Neural cell (in vitro differentiated cells): ENCODE measurements at regions not wholly inside any gene's neighbourhood (a gene's known extent, or its start where the extent isn't known, plus 50 kb on each side); places are given as distances from the start of the nearest gene placed in this dataset.
A peak's percentile ranks its signal among the peaks of the same experiment; 100 is the strongest.

Source experiments
- H2AFZ ChIP-seq: fragments of 200-600, 300-800 bp; sonication (generic), shearing (Covaris generic); 2 replicates; pipeline ENCODE4 v1.6.0; 2014; ENCODE audit warnings: low read depth, mild to moderate bottlenecking, antibody characterized with exemption, low read length, moderate library complexity
- H3F3A ChIP-seq: fragments of 200-600 bp; shearing (Covaris generic); 2 replicates; pipeline ENCODE4 v1.6.1; 2016; ENCODE audit warnings: mild to moderate bottlenecking, moderate library complexity, mixed read lengths, antibody characterized with exemption, low read length; ENCODE audit not compliant: insufficient read depth, poor library complexity, severe bottlenecking
- H3K27ac ChIP-seq: fragments of 200-600, 300-800 bp; sonication (generic), shearing (Covaris generic); 2 replicates; pipeline ENCODE4 v1.5.1; 2014; ENCODE audit warnings: mild to moderate bottlenecking, low read length, moderate library complexity
- H3K27me3 ChIP-seq: fragments of 300-800, 200-600 bp; sonication (generic), shearing (Covaris generic); 2 replicates; pipeline ENCODE4 v1.6.0; 2014; ENCODE audit warnings: mild to moderate bottlenecking, low read depth, low read length, moderate library complexity; ENCODE audit not compliant: insufficient read depth
- H3K36me3 ChIP-seq: fragments of 300-800, 200-600 bp; sonication (generic), shearing (Covaris generic); 2 replicates; pipeline ENCODE4 v1.5.1; 2014; ENCODE audit warnings: mild to moderate bottlenecking, antibody characterized with exemption, low read length, moderate library complexity; ENCODE audit not compliant: insufficient read depth
- H3K4me2 ChIP-seq: fragments of 300-800, 200-600 bp; sonication (generic), shearing (Covaris generic); 2 replicates; pipeline ENCODE4 v1.6.0; 2014; ENCODE audit warnings: mild to moderate bottlenecking, low read length
- H3K4me3 ChIP-seq: fragments of 300-800, 200-600 bp; sonication (generic), shearing (Covaris generic); 2 replicates; pipeline ENCODE4 v1.5.1; 2014; ENCODE audit warnings: mild to moderate bottlenecking, low read length, moderate library complexity
- H3K79me2 ChIP-seq: fragments of 200-600 bp; shearing (Covaris generic); replicated peaks from 2 replicates; pipeline ENCODE4 v1.6.0; 2014; ENCODE audit warnings: mild to moderate bottlenecking, low read length, moderate library complexity; ENCODE audit not compliant: insufficient read depth
- H3K9ac ChIP-seq: fragments of 300-800, 200-600 bp; sonication (generic), shearing (Covaris generic); 2 replicates; pipeline ENCODE4 v1.6.1; 2016; ENCODE audit warnings: mild to moderate bottlenecking, low read length, mixed read lengths
- H3K9me2 ChIP-seq: fragments of 200-600 bp; shearing (Covaris generic); 2 replicates; pipeline ENCODE4 v1.6.1; 2016; ENCODE audit warnings: mild to moderate bottlenecking, low read length, mixed read lengths; ENCODE audit not compliant: insufficient read depth
- H3K9me3 ChIP-seq: fragments of 200-600, 300-800 bp; sonication (generic), shearing (Covaris generic); 2 replicates; pipeline ENCODE4 v1.6.1; 2016; ENCODE audit warnings: mild to moderate bottlenecking, mixed run types, low read length, moderate library complexity, mixed read lengths
- H4K20me1 ChIP-seq: fragments of 200-600 bp; shearing (Covaris generic); 2 replicates; pipeline ENCODE4 v1.6.1; 2016; ENCODE audit warnings: mild to moderate bottlenecking, mixed run types; ENCODE audit not compliant: insufficient read depth
- CTCF ChIP-seq: fragments of 450-650 bp; IDR thresholded peaks from 2 replicates; pipeline ENCODE4 v1.5.1; 2014; ENCODE audit warnings: antibody characterized with exemption, mild to moderate bottlenecking, moderate library complexity; ENCODE audit not compliant: poor library complexity, severe bottlenecking
- EP300 ChIP-seq: fragments of 450-650 bp; conservative IDR thresholded peaks from 2 replicates; pipeline ENCODE4 v1.6.1; 2014; ENCODE audit warnings: antibody characterized with exemption, mild to moderate bottlenecking, moderate library complexity; ENCODE audit not compliant: poor library complexity, severe bottlenecking
- EZH2 ChIP-seq: fragments of 200-600, 300-800 bp; shearing (Covaris generic), sonication (generic); IDR thresholded peaks from 2 replicates; pipeline ENCODE4 v1.6.1; 2014; ENCODE audit warnings: antibody characterized with exemption, low read length, borderline replicate concordance, mild to moderate bottlenecking; ENCODE audit not compliant: insufficient read depth, poor library complexity, severe bottlenecking
- MXI1 ChIP-seq: fragments of 450-650 bp; conservative IDR thresholded peaks from 2 replicates; pipeline ENCODE4 v1.6.1; 2014; ENCODE audit warnings: antibody characterized with exemption, mild to moderate bottlenecking; ENCODE audit not compliant: poor library complexity, severe bottlenecking
- POLR2AphosphoS5 ChIP-seq: IDR thresholded peaks from 2 replicates; pipeline ENCODE4 v1.6.1; 2012
- RAD21 ChIP-seq: fragments of 450-650 bp; conservative IDR thresholded peaks from 2 replicates; pipeline ENCODE4 v1.6.1; 2014; ENCODE audit warnings: antibody characterized with exemption, mild to moderate bottlenecking, moderate library complexity
- REST ChIP-seq: IDR thresholded peaks from 2 replicates; pipeline ENCODE4 v1.6.1; 2012; ENCODE audit warnings: borderline replicate concordance
- SMC3 ChIP-seq: fragments of 450-650 bp; conservative IDR thresholded peaks from 2 replicates; pipeline ENCODE4 v1.6.1; 2014; ENCODE audit warnings: antibody characterized with exemption, mild to moderate bottlenecking, moderate library complexity; ENCODE audit not compliant: poor library complexity
- TAF1 ChIP-seq: IDR thresholded peaks from 2 replicates; pipeline ENCODE4 v1.6.1; 2012; ENCODE audit warnings: low read depth

- Histone ChIP-seq H4K20me1 (no peaks in the 10 kb centered on the region), H2AFZ (no peak overlapping the region), H3K27me3 (no peaks in the 10 kb centered on the region), H3K36me3 (no peaks in the 10 kb centered on the region), H3K9ac (no peak overlapping the region), H3K9me3 (no peaks in the 10 kb centered on the region), H3K9me2 (no peaks in the 10 kb centered on the region), H3K4me3 (no peak overlapping the region), H3F3A (no peaks in the 10 kb centered on the region), H3K4me2 (no peak overlapping the region), H3K79me2 (no peaks in the 10 kb centered on the region), H3K27ac (no peak overlapping the region)
- TF ChIP-seq POLR2AphosphoS5: no peak
Observed at GRCh38 chr9:18207735-18208134, 266.2 kb upstream of the ADAMTSL1 start.

- Histone ChIP-seq H3K9me2 (no peaks in the 10 kb centered on the region), H3K9ac (no peak overlapping the region), H3K27me3 (no peaks in the 10 kb centered on the region), H3K27ac (no peak overlapping the region), H4K20me1 (no peaks in the 10 kb centered on the region), H3K4me2 (no peak overlapping the region), H3K9me3 (no peaks in the 10 kb centered on the region), H3F3A (no peaks in the 10 kb centered on the region), H2AFZ (no peak overlapping the region), H3K79me2 (no peaks in the 10 kb centered on the region), H3K36me3 (no peaks in the 10 kb centered on the region), H3K4me3 (no peak overlapping the region)
- TF ChIP-seq RAD21 (peak; percentile 66), SMC3 (peak; percentile 74), CTCF (peak; percentile 62), EP300 (no peak)
Observed at GRCh38 chr9:18208166-18209059, 265.5 kb upstream of the ADAMTSL1 start.

GRCh38 chr9:18215626-18216025, 258.3 kb upstream of the ADAMTSL1 start:
- no peak overlapping the region for H3K9ac ChIP-seq
- H3K9me2 ChIP-seq: no peaks in the 10 kb centered on the region
- H3F3A ChIP-seq: no peaks in the 10 kb centered on the region
- H4K20me1 ChIP-seq: no peaks in the 10 kb centered on the region
- H3K4me3 ChIP-seq: no peak overlapping the region
- H3K27me3 ChIP-seq: no peaks in the 10 kb centered on the region
- H3K9me3 ChIP-seq: no peaks in the 10 kb centered on the region
- TF ChIP-seq POLR2AphosphoS5 (no peak), EP300 (no peak), SMC3 (no peak)
- H3K79me2 ChIP-seq: no peaks in the 10 kb centered on the region
- no peak overlapping the region for H3K27ac ChIP-seq
- H3K36me3 ChIP-seq: no peaks in the 10 kb centered on the region
- H2AFZ ChIP-seq: no peak overlapping the region
- H3K4me2 ChIP-seq: no peak overlapping the region

- no peak overlapping the region for H3K27ac ChIP-seq
Observed at GRCh38 chr9:18216376-18216775, 257.6 kb upstream of the ADAMTSL1 start.

More at GRCh38 chr9:18216376-18216775, 257.6 kb upstream of the ADAMTSL1 start:
- H4K20me1 ChIP-seq: no peaks in the 10 kb centered on the region
- no peak for TF ChIP-seq SMC3
- TF ChIP-seq MXI1: no peak
- TF ChIP-seq POLR2AphosphoS5: no peak
- TF ChIP-seq REST: no peak
- no peak for TF ChIP-seq CTCF
- no peak for TF ChIP-seq RAD21
- no peak for TF ChIP-seq TAF1
- no peak for TF ChIP-seq EP300
- no peak for TF ChIP-seq EZH2
- H3K9ac ChIP-seq: no peak overlapping the region
- H3K9me3 ChIP-seq: no peaks in the 10 kb centered on the region
- H3K9me2 ChIP-seq: no peaks in the 10 kb centered on the region
- no peak overlapping the region for H2AFZ ChIP-seq
- H3K79me2 ChIP-seq: no peaks in the 10 kb centered on the region
- no peak overlapping the region for H3K4me3 ChIP-seq
- H3K36me3 ChIP-seq: no peaks in the 10 kb centered on the region
- no peaks in the 10 kb centered on the region for H3F3A ChIP-seq
- no peaks in the 10 kb centered on the region for H3K27me3 ChIP-seq
- H3K4me2 ChIP-seq: no peak overlapping the region
